H1 (cell line): ENCODE measurements at regions not wholly inside any gene's neighbourhood (a gene's known extent, or its start where the extent isn't known, plus 50 kb on each side); places are given as distances from the start of the nearest gene placed in this dataset.

Experiments
- CBX8 ChIP-seq: fragments of 300-800, 300-1000 bp; sonication (generic); IDR thresholded peaks from 2 replicates; pipeline ENCODE4 v1.7.1; 2016; ENCODE audit warnings: low read depth, low read length, borderline replicate concordance
- FOSL1 ChIP-seq: IDR thresholded peaks from 2 replicates; pipeline ENCODE4 v1.6.1; 2011; ENCODE audit warnings: mild to moderate bottlenecking, low read depth, low read length, moderate library complexity; ENCODE audit not compliant: insufficient read depth
- POU5F1 ChIP-seq: IDR thresholded peaks from 2 replicates; pipeline ENCODE4 v1.6.1; 2011; ENCODE audit warnings: low read depth, mild to moderate bottlenecking, low read length, moderate library complexity
- RBBP5 ChIP-seq: IDR thresholded peaks from 2 replicates; pipeline ENCODE4 v1.7.1; 2012; ENCODE audit warnings: low read depth, mild to moderate bottlenecking, inconsistent platforms, low read length, moderate library complexity, borderline replicate concordance
- SP4 ChIP-seq: IDR thresholded peaks from 2 replicates; pipeline ENCODE4 v1.6.1; 2012; ENCODE audit warnings: low read length, inconsistent platforms
- TAF7 ChIP-seq: optimal IDR thresholded peaks from 2 replicates; pipeline ENCODE3; 2011; ENCODE audit warnings: low read depth, mild to moderate bottlenecking, inconsistent platforms, low read length, moderate library complexity, borderline replicate concordance
- TBP ChIP-seq: IDR thresholded peaks from 2 replicates; pipeline ENCODE4 v1.6.1; 2011; ENCODE audit warnings: low read depth, low read length, improper control_type of control experiment
- TEAD4 ChIP-seq: IDR thresholded peaks from 2 replicates; pipeline ENCODE4 v1.6.1; 2012; ENCODE audit warnings: low read depth, low read length, inconsistent platforms, mixed read lengths
- TF ChIP-seq, protein P1 (sequence below): fragments of 300-600 bp; sonication (generic); IDR thresholded peaks from 2 replicates; pipeline ENCODE4 v1.7.1; 2012; ENCODE audit warnings: low read length, moderate library complexity, mild to moderate bottlenecking, inconsistent platforms; ENCODE audit not compliant: insufficient replicate concordance
- TF ChIP-seq, protein P2 (sequence below): IDR thresholded peaks from 2 replicates; pipeline ENCODE4 v1.6.1; 2012; ENCODE audit warnings: inconsistent platforms

DNA sequence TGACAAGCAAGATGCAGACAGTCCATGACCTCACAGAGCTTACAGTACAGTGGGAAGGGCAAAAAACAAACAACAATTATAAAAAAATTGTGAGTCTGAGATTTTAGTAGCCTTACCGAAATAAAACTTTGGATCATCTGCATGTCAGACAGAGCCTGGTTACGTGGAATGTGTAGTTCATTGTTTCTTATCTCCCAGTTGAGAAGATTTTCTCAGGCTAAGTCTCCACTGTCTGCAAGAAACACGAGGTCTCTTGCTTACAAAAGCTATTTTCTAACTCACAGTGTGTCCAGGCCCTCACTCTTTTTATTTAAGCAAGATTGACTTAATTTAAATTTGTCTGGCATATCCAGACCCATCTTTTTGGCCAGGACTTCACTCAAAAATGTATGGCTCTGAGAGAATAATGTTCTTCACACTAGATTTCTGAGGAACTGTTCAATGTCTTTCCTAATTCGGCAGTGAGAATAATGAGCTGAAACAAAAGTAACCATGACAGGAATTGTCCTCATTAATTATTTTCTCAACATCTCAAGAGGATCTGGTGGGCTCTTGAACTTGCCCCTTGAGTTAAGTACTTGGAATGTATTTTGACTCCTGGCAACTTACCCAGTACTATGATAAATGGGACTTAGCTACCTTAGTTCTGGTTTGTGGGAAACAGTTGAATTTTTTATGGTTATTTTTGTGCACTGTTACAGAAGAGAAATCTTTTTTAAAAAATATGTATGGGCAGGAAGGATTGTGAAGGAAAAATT, 265.1 kb upstream of the COL8A1 start (continued):
- TF ChIP-seq, protein P1, sequence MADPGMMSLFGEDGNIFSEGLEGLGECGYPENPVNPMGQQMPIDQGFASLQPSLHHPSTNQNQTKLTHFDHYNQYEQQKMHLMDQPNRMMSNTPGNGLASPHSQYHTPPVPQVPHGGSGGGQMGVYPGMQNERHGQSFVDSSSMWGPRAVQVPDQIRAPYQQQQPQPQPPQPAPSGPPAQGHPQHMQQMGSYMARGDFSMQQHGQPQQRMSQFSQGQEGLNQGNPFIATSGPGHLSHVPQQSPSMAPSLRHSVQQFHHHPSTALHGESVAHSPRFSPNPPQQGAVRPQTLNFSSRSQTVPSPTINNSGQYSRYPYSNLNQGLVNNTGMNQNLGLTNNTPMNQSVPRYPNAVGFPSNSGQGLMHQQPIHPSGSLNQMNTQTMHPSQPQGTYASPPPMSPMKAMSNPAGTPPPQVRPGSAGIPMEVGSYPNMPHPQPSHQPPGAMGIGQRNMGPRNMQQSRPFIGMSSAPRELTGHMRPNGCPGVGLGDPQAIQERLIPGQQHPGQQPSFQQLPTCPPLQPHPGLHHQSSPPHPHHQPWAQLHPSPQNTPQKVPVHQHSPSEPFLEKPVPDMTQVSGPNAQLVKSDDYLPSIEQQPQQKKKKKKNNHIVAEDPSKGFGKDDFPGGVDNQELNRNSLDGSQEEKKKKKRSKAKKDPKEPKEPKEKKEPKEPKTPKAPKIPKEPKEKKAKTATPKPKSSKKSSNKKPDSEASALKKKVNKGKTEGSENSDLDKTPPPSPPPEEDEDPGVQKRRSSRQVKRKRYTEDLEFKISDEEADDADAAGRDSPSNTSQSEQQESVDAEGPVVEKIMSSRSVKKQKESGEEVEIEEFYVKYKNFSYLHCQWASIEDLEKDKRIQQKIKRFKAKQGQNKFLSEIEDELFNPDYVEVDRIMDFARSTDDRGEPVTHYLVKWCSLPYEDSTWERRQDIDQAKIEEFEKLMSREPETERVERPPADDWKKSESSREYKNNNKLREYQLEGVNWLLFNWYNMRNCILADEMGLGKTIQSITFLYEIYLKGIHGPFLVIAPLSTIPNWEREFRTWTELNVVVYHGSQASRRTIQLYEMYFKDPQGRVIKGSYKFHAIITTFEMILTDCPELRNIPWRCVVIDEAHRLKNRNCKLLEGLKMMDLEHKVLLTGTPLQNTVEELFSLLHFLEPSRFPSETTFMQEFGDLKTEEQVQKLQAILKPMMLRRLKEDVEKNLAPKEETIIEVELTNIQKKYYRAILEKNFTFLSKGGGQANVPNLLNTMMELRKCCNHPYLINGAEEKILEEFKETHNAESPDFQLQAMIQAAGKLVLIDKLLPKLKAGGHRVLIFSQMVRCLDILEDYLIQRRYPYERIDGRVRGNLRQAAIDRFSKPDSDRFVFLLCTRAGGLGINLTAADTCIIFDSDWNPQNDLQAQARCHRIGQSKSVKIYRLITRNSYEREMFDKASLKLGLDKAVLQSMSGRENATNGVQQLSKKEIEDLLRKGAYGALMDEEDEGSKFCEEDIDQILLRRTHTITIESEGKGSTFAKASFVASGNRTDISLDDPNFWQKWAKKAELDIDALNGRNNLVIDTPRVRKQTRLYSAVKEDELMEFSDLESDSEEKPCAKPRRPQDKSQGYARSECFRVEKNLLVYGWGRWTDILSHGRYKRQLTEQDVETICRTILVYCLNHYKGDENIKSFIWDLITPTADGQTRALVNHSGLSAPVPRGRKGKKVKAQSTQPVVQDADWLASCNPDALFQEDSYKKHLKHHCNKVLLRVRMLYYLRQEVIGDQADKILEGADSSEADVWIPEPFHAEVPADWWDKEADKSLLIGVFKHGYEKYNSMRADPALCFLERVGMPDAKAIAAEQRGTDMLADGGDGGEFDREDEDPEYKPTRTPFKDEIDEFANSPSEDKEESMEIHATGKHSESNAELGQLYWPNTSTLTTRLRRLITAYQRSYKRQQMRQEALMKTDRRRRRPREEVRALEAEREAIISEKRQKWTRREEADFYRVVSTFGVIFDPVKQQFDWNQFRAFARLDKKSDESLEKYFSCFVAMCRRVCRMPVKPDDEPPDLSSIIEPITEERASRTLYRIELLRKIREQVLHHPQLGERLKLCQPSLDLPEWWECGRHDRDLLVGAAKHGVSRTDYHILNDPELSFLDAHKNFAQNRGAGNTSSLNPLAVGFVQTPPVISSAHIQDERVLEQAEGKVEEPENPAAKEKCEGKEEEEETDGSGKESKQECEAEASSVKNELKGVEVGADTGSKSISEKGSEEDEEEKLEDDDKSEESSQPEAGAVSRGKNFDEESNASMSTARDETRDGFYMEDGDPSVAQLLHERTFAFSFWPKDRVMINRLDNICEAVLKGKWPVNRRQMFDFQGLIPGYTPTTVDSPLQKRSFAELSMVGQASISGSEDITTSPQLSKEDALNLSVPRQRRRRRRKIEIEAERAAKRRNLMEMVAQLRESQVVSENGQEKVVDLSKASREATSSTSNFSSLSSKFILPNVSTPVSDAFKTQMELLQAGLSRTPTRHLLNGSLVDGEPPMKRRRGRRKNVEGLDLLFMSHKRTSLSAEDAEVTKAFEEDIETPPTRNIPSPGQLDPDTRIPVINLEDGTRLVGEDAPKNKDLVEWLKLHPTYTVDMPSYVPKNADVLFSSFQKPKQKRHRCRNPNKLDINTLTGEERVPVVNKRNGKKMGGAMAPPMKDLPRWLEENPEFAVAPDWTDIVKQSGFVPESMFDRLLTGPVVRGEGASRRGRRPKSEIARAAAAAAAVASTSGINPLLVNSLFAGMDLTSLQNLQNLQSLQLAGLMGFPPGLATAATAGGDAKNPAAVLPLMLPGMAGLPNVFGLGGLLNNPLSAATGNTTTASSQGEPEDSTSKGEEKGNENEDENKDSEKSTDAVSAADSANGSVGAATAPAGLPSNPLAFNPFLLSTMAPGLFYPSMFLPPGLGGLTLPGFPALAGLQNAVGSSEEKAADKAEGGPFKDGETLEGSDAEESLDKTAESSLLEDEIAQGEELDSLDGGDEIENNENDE, result no peak
- TF ChIP-seq RBBP5 (no peak), TBP (no peak), POU5F1 (no peak), TEAD4 (no peak), SP4 (no peak), CBX8 (no peak), TAF7 (no peak), FOSL1 (no peak)
- TF ChIP-seq, protein P2, sequence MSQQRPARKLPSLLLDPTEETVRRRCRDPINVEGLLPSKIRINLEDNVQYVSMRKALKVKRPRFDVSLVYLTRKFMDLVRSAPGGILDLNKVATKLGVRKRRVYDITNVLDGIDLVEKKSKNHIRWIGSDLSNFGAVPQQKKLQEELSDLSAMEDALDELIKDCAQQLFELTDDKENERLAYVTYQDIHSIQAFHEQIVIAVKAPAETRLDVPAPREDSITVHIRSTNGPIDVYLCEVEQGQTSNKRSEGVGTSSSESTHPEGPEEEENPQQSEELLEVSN, result no peak
